MCF 10A (cell line): ENCODE measurements at regions not wholly inside any gene's neighbourhood (a gene's known extent, or its start where the extent isn't known, plus 50 kb on each side); places are given as distances from the start of the nearest gene placed in this dataset.
A peak's percentile ranks its signal among the peaks of the same experiment; 100 is the strongest.

Experiments
- BruUV-seq: library from RNA; stranded (reverse); fragments of 400-500 nt; replicated peaks from 2 replicates; lab custom pipeline; 2021; lab: Mats Ljungman, UMichigan
- CTCF ChIA-PET: fragments of 300-600 bp; sonication (Branson Sonifier 250); formaldehyde crosslinking; extraction: SDS; loops from one replicate; lab custom pipeline; 2021; ENCODE audit warnings: antibody characterized with exemption, inconsistent platforms; lab: Yijun Ruan, JAX
- POLR2A ChIA-PET: fragments of 300-600, 350-650 bp; sonication (Branson Sonifier 250); formaldehyde crosslinking; extraction: SDS; loops from one replicate; lab custom pipeline; 2020; ENCODE audit warnings: antibody characterized with exemption, inconsistent platforms; lab: Yijun Ruan, JAX
- DNase-seq: peaks from one replicate; pipeline ENCODE4 v3.0.0-alpha.2; 2018; ENCODE audit not compliant: unreplicated experiment
- H3K27ac Mint-ChIP-seq: one replicate; pipeline ENCODE4 v1.8.0; 2022; ENCODE audit warnings: mild to moderate bottlenecking, low read depth, mixed read lengths; ENCODE audit not compliant: unreplicated experiment
- H3K27me3 Mint-ChIP-seq: one replicate; pipeline ENCODE4 v1.8.0; 2022; ENCODE audit warnings: mixed read lengths; ENCODE audit not compliant: insufficient read depth, unreplicated experiment
- H3K36me3 Mint-ChIP-seq: one replicate; pipeline ENCODE4 v1.8.0; 2022; ENCODE audit warnings: mild to moderate bottlenecking, moderate library complexity, mixed read lengths; ENCODE audit not compliant: insufficient read depth, unreplicated experiment
- H3K4me1 Mint-ChIP-seq: one replicate; pipeline ENCODE4 v1.8.0; 2022; ENCODE audit warnings: mixed read lengths; ENCODE audit not compliant: insufficient read depth, unreplicated experiment
- H3K4me3 Mint-ChIP-seq: one replicate; pipeline ENCODE4 v1.8.0; 2022; ENCODE audit warnings: mild to moderate bottlenecking, moderate library complexity, mixed read lengths; ENCODE audit not compliant: unreplicated experiment
- H3K9me3 Mint-ChIP-seq: one replicate; pipeline ENCODE4 v1.8.0; 2022; ENCODE audit warnings: mixed read lengths; ENCODE audit not compliant: unreplicated experiment
- CTCF ChIP-seq: fragments of 200-600 bp; IDR thresholded peaks from one replicate; pipeline ENCODE4 v1.8.0; 2022; ENCODE audit warnings: antibody characterized with exemption, mild to moderate bottlenecking; ENCODE audit not compliant: unreplicated experiment
- intact Hi-C: fragments of 100-400 bp; cut with micrococcal nuclease; formaldehyde crosslinking; loops from 2 replicates; pipeline ENCODE4 v1.14.1; 2022

- CTCF ChIA-PET: no interaction called here
- POLR2A ChIA-PET: no interaction called here
- DNase-seq: no peak
- Mint-ChIP-seq H3K4me1 (no peaks in the 10 kb centered on the region), H3K9me3 (peaks cover 9% of the 10 kb centered on the region), H3K27ac (no peak overlapping the region), H3K27me3 (no peaks in the 10 kb centered on the region), H3K36me3 (no peaks in the 10 kb centered on the region), H3K4me3 (no peak overlapping the region)
- no TSS peak for BruUV-seq
- TF ChIP-seq CTCF: no peak
- intact Hi-C loops: no loop called here
These were observed 1476.3 kb upstream of the PCDH7 start for GRCh38 chr4:29243851-29244250.

GRCh38 chr4:29259556-29259955, 1460.6 kb upstream of the PCDH7 start:
- Mint-ChIP-seq H3K27me3 (no peaks in the 10 kb centered on the region), H3K4me1 (peaks cover 6% of the 10 kb centered on the region), H3K9me3 (peaks cover 7% of the 10 kb centered on the region), H3K36me3 (no peaks in the 10 kb centered on the region), H3K4me3 (no peak overlapping the region), H3K27ac (peak overlapping the region; percentile 49)
- ChIA-PET POLR2A (no interaction called here), CTCF (no interaction called here)
- peak; percentile 18 for DNase-seq
- no TSS peak for BruUV-seq
- intact Hi-C loops: no loop called here
- TF ChIP-seq CTCF: no peak

GRCh38 chr4:29262986-29263385, 1457.2 kb upstream of the PCDH7 start:
- Mint-ChIP-seq H3K36me3 (no peaks in the 10 kb centered on the region), H3K4me1 (peaks cover 6% of the 10 kb centered on the region), H3K9me3 (peaks cover 7% of the 10 kb centered on the region), H3K27ac (no peak overlapping the region), H3K27me3 (no peaks in the 10 kb centered on the region), H3K4me3 (no peak overlapping the region)
- ChIA-PET POLR2A (no interaction called here), CTCF (no interaction called here)
- no peak for TF ChIP-seq CTCF
- no peak for DNase-seq
- BruUV-seq: no TSS peak
- intact Hi-C loops: no loop called here

GRCh38 chr4:29276150-29276549, 1444.0 kb upstream of the PCDH7 start:
- ChIA-PET CTCF (no interaction called here), POLR2A (no interaction called here)
- H3K4me3 Mint-ChIP-seq: no peak overlapping the region
- H3K27ac Mint-ChIP-seq: no peak overlapping the region
- no TSS peak for BruUV-seq
- H3K27me3 Mint-ChIP-seq: no peaks in the 10 kb centered on the region
- peak; percentile 6 for DNase-seq
- no peaks in the 10 kb centered on the region for H3K36me3 Mint-ChIP-seq
- H3K9me3 Mint-ChIP-seq: peaks cover 11% of the 10 kb centered on the region
- intact Hi-C loops: no loop called here
- TF ChIP-seq CTCF: no peak
- H3K4me1 Mint-ChIP-seq: peaks cover 20% of the 10 kb centered on the region
